ENCODE measurements at regions not wholly inside any gene's neighbourhood (a gene's known extent, or its start where the extent isn't known, plus 50 kb on each side); places are given as distances from the start of the nearest gene placed in this dataset.

GRCh38 chr10:6771331-6771730, 191.3 kb upstream of the PRKCQ start:
- TF ChIP-seq, protein P1, sequence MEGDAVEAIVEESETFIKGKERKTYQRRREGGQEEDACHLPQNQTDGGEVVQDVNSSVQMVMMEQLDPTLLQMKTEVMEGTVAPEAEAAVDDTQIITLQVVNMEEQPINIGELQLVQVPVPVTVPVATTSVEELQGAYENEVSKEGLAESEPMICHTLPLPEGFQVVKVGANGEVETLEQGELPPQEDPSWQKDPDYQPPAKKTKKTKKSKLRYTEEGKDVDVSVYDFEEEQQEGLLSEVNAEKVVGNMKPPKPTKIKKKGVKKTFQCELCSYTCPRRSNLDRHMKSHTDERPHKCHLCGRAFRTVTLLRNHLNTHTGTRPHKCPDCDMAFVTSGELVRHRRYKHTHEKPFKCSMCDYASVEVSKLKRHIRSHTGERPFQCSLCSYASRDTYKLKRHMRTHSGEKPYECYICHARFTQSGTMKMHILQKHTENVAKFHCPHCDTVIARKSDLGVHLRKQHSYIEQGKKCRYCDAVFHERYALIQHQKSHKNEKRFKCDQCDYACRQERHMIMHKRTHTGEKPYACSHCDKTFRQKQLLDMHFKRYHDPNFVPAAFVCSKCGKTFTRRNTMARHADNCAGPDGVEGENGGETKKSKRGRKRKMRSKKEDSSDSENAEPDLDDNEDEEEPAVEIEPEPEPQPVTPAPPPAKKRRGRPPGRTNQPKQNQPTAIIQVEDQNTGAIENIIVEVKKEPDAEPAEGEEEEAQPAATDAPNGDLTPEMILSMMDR (IDR thresholded peaks at IDR 0.05): no peak
- no peak for TF ChIP-seq POLR2A (IDR thresholded peaks at IDR 0.05)
